ENCODE measurements at regions not wholly inside any gene's neighbourhood (a gene's known extent, or its start where the extent isn't known, plus 50 kb on each side); places are given as distances from the start of the nearest gene placed in this dataset.

- TF ChIP-seq KLF6 (CRISPR knock-in tag; IDR thresholded peaks at IDR 0.05; ENCODE audit: borderline replicate concordance) (no peak), CBX8 (IDR thresholded peaks at IDR 0.05; ENCODE audit: borderline replicate concordance, extremely low read depth, low read depth, low read length, poor library complexity, severe bottlenecking) (no peak), CTCF (IDR thresholded peaks at IDR 0.05 in 2 of 3, conservative IDR thresholded peaks at IDR 0.05 in 1 of 3; ENCODE audit: insufficient read depth in 2 of 3, low read depth in 1 of 3, low read length in 3 of 3) (no peak)
Observed at GRCh38 chr5:86427158-86427557, 190.6 kb upstream of the COX7C start.
